ENCODE measurements at regions not wholly inside any gene's neighbourhood (a gene's known extent, or its start where the extent isn't known, plus 50 kb on each side); places are given as distances from the start of the nearest gene placed in this dataset.
"Not testable (repeated sequence)": the region's sequence is repeated elsewhere in the genome, so short reads cannot be mapped to it uniquely, and the experiment has no call there.

DNA sequence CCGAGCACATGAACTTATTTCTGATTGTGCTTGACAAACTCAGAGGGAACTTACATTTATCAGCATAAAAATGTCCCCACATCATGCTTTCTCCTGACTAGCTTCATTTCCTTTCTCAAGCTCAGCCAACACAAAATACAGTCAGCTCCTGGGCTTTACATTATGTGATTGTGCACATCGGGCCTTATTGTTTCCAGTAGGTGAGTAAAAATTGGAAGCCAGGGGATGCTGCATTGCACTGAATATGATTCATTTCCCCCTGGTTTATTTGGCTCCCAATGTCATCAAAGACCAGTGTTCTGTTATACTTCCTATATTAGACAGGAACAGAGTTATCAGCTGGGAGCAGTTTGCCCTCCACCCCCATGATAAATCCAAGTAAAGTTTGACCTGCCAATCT lies 521.8 kb downstream of the RMST start:
- DNase-seq (ENCODE audit: low spot score), result no peak

DNA sequence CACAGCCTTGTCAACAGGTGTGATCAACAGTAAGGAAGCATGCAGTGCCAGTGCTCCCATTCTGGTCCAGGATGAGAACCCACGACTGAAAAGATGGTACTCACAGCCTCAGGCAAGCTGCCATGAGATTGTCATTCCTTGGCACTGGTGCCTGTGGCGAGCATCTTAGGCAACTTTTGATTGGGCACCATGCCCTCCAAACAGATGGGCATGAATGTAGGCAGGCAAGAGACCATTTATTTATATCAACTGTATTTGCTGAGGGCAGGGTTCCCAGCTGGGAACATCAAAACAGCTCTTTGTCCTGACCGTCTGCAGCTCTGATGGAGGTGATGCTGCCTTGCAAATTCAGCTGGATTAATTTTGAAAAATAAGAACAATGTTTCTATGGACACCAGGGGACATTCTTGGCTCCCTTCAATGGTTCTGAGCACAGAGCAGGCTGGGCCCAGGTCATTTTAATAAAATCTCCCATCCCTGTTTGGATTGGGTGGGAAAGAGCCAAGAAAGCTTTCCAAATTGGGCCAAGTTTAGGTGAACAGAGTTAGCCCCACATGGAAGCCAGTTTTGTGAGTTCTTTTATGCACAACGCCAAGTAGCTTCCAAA lies 522.5 kb downstream of the RMST start:
- DNase-seq (ENCODE audit: low spot score), result no peak

GRCh38 chr12:97985834-97986233 lies 523.2 kb downstream of the RMST start:
- DNase-seq (ENCODE audit: low spot score), result no peak

GRCh38 chr12:97988588-97988987 lies 526.0 kb downstream of the RMST start:
- DNase-seq (ENCODE audit: low spot score), result not testable (repeated sequence)

DNA sequence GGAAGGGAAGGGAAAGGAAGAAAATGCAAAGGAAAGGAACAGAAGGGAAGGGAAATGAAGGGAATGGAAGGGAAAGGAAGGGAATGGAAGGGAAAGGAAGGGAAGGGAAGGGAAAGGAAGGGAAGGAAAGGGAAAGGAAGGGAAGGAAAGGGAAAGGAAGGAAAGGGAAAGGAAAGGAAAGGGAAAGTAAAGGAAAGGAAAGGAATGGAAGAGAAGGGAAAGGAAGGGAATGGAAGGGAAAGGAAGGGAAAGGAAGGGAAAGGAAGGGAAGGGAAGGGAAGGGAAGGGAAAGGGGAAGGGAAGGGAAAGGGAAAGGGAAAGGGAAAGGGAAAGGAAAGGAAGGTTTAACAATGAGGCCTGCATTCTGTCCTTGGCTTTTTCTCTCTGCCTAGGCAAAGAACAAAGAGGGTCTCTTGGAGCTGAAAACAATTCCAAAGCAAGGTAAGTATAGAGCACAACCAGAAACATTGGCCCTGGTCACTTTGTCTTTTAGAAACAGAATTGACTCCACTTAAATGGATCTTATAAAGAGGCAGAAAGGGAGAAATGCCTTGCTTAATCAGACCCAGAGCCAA lies 525.9 kb upstream of the TMPO start:
- DNase-seq (ENCODE audit: low spot score), result no peak

DNA sequence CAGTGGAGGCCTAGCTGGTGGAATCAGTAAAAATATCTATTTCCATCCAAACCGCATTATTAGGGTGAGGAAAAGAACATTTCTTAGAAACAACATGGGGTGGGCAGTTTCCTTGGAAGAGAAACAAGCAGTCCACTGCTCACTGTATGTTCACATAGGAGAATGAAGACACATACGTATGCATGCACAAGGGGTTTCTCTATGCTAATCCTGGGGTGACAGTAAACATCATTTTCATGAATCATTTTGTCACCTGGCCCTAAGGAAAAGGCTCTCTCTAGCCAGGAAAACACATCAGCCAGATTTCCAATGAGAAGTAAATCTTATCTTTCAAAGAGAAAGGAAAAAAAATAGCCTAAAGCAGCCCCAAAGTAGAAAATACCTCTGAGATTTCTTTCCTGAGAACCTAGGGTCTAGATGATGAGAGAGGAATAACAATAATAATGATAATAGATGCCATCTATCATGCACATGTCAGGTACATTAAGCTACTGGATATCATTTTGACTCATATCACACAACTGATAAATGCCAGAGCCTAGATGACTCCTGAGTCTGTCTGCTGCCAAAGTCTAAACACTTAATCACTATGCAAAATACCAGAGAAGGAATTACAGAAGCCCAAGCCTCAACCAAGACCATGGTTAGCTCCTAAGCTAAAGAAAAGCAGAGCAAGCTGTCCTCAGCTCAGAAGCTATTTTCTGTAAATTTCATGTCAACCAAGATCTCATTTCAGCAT lies 520.5 kb upstream of the TMPO start:
- DNase-seq (ENCODE audit: low spot score), result no peak

DNA sequence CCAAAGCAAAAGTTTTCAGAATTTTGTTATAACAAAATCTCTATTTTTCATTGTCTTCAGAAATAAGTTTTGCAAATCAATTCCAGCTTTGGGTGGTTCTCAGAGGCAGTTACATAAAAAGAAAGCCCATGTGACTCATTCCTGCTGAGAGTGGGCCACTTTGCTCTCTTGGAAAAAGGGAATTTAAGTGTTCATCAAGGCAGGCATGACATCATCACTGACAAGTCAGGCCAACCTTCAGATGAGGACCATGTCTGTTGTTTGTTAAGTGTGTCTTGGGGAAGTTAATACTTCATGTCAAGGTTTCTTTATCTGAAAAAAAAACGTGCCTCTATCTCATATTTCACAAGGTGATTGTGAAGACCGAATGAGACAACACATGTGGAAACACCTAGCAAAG lies 519.8 kb upstream of the TMPO start:
- DNase-seq (ENCODE audit: low spot score), result no peak

- DNase-seq (ENCODE audit: low spot score), result no peak
Measured at GRCh38 chr12:98001430-98001829, 514.0 kb upstream of the TMPO start.

GRCh38 chr12:98002887-98003493 lies 512.4 kb upstream of the TMPO start:
- DNase-seq (ENCODE audit: low spot score), result peak; percentile 74

DNA sequence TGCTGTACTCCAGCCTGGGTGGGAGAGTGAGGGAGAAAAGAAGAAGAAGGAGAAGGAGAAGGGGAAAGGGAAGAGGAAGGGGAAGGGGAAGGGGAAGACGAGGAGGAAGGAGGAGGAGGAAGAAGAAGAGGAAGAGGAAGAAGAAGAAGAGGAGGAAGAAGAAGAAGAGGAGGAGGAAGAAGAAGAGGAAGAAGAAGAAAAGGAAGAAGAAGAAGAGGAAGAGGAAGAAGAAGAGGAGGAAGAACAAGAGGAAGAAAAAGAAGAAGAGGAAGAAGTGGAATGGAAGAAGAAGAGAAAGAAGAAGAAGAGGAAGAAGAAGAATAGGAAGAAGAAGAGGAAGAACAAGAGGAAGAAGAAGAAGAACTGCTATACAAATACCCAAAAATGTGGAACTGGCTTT lies 507.4 kb upstream of the TMPO start:
- no peak for DNase-seq (ENCODE audit: low spot score)

- no peak for DNase-seq (ENCODE audit: low spot score)
Measured at GRCh38 chr12:98013560-98013959, 501.8 kb upstream of the TMPO start.

DNA sequence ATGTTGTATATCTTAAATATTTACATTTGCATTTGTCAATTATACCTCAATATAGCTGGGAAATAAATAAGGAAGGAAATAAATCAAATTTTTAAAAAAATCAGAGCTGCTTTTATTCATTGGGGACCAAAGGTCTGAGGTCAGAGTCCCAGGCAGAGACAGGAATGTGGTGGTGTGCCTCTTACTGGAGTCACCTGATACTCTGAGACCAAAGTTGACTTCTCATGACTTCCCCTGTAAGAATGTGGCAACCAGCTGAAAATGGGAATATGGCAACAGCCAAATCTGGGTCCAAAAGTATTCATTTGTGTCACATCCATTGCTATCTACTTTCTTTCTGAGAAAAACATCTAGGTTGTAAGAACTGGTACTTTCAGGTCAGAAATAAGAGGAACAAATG lies 496.6 kb upstream of the TMPO start:
- no peak for DNase-seq (ENCODE audit: low spot score)

DNA sequence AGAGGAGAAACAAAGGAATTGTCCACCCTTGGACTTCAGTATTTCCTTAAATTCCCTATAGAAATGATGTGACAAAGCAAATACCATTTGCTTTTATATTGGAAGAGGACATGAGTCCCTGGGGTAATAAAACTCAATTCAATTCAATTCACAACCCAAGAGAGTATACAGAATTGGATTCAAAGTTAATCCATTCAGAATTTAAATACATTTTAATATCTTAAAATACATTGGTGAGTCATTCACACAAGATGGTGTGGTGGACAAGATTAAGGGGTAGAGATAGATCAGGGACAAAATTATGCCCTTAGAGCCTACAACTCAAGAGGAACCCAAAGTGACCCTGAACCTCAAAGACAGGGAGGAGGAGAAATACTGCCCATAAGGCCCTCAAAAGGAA lies 495.0 kb upstream of the TMPO start:
- DNase-seq (ENCODE audit: low spot score), result no peak

GRCh38 chr12:98022961-98023360 lies 492.4 kb upstream of the TMPO start:
- DNase-seq (ENCODE audit: low spot score), result no peak

DNA sequence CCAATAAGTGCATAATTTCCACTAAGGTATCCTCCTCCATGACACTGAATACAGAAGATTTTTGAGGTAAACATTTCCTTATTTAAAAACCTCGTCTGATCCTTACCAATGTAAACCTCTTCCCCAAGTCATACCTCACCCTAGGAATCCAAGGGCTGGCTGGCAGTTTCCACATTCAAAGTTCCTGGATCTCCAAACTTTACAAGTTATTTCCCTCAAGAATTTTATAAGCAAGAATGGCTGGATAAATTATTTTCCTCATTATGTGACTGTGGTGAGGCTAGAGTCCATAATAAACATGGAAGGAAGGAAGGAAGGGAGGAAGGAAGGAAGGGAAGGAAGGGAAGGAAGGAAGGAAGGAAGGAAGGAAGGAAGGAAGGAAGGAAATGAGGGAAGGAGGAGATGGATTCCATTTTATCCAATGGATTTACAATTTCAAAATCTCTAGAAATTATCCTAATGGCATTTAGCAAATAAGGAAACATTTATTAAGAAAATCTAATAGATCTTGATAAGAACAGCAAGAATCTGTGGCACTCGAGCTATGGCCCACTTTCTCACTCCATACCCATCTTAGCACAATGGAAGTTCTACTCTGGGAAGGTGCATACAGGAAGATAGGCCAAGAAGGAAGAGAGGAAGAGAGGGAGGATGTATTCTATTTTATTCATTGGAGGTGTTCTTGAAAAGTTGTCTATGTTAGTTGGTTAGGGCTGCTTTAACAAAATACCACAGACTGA lies 477.8 kb upstream of the TMPO start:
- no peak for DNase-seq (ENCODE audit: low spot score)

DNA sequence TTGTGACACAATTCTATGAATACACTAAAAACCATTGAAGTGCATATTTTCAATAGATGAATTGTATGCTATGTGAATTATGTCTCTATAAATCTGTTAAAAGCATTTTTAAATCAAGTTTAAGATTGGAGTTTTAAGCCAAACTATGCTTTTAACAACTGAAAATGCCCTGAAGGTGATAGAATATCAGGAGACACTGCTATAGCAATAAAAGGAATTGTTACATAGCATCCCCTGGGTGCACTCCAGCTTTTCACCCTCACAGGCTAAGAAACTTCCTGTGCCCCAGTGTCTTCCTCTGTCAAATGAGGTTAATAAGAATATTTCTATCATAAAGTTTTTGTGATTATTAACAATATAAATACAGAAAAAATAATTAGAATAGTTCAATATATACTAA lies 472.7 kb upstream of the TMPO start:
- DNase-seq (ENCODE audit: low spot score), result no peak

DNA sequence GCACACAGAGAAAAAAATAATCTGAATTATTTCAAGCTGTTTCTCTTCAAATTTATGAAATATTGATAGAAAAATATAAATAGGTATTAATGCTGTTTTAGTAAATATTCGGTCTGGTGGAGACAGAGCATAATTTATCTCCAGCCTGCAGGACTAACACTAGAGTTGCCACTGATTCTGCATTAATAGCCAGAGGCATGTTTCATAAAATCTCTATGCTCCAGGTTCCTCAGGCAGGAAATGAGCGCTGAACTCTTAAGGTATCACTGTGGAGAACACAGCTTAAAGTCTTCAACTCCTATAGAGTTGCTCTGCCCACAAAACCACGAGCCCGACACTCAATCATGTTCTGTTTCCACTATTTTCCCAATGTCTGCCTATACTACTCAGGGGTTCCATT lies 470.0 kb upstream of the TMPO start:
- no peak for DNase-seq (ENCODE audit: low spot score)

DNA sequence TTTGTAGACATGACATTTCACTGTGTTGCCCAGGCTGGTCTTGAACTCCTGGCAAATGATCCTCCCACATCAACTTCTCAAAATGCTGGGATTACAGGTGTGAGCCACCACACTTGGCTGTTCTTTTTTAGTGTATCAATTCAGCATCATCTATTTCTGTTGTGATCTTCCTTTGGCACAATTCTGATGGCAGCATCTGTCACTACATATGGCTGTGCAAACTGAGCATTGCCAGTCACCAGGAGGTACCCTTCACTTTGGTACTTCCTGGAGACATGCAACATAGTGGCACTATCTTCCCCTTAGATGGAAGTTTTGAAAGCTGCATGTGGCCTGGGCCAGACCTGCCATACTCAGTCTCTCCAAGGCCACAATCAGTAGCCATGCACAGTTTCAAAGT lies 467.1 kb upstream of the TMPO start:
- DNase-seq (ENCODE audit: low spot score), result no peak

- no peak for DNase-seq (ENCODE audit: low spot score)
Measured at GRCh38 chr12:98053202-98053601, 462.2 kb upstream of the TMPO start.

DNA sequence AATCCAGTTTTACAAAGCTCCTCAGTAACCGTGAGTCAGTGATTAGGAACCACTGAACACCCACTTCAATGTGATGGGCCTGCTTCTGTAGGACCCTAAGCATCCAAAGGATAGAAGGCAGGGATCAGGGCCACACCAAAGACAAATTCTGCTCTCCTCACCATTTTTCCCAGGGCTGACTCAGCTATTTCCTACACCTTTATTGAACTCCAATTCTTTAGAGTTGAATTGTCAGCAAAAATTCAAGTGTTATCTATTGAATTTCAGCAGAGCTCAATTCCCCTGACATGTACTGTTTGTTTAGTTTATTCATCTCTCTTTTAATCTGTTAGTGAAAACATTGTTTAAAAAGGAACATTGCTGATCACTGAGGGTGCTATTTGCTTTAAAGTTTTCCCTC lies 457.7 kb upstream of the TMPO start:
- DNase-seq (ENCODE audit: low spot score), result no peak

DNA sequence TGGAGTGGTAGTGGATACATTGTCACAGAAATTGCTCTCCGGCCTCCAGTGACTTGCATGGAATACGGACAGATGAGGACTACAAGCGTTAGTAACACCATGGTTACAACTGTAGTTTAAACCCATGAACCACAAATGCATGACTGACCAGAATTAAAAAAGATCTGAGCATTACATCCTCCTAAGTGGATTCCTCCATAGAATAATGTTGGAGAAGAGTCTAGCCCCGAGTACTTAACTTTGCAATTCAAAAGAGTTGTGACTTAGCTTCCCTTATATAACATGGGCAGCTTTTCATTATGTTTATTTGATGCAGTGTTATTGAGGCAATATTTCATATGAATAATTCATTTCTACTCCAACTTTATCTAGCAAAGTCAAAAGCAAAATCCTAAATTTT lies 457.2 kb upstream of the TMPO start:
- no peak for DNase-seq (ENCODE audit: low spot score)

DNA sequence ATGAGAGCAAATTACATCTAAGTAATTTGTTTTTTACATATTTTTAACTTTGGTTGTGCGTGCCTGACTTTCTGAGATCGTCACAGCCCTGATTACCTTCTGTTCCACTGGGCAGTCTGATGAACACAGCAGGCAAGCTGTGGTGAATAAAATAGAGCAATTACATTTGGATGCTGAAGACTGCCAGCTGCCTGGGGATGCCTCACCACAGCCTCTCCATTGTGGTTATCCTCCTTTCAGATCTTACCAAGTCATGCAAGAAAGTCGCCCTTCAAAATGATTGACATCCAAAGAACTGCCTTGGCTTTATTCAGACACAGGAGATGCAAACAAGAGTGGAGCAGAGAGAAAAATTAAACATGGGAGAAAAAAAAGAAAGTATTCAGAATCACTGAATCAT lies 456.6 kb upstream of the TMPO start:
- DNase-seq (ENCODE audit: low spot score), result no peak

Data from HT-29 (cell line).